ENCODE measurements at regions not wholly inside any gene's neighbourhood (a gene's known extent, or its start where the extent isn't known, plus 50 kb on each side); places are given as distances from the start of the nearest gene placed in this dataset.
"Not testable (repeated sequence)": the region's sequence is repeated elsewhere in the genome, so short reads cannot be mapped to it uniquely, and the experiment has no call there.

DNA sequence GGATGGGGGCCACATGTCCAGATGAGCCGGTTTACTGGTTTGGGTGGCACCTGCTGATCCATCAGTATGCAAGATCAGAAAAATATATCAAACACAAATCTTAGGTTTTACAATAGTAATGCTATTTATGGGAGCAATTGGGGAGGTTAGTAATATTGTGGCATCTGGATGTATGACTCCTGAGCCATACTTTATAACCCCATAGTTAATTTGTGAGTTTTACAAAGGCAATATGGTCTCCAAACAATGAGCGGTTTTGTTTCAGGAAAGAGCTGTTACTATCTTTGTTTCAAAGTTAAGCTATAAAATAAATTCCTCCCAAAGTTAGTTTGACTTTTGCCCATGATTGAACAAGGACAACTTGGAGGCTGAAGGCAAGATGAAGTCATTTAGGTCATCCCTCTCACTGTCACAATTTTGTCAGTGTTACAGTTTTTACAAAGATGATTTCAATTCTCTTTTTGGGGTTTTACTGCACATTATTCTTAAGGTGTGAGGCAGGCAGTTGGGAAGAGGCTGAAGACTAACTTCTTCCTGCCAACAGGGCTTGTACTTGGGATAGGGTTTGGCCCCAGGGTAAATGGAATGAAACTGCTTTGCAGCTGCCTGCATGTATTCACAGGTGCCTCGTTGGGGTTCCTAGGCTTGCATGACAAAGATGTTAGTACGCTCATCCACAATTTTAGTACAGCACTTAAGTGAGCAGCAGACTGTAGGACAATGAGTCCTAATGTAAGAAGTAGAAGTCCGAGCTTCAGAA, 296.6 kb upstream of the NDN start:
- no peak for DNase-seq

DNA sequence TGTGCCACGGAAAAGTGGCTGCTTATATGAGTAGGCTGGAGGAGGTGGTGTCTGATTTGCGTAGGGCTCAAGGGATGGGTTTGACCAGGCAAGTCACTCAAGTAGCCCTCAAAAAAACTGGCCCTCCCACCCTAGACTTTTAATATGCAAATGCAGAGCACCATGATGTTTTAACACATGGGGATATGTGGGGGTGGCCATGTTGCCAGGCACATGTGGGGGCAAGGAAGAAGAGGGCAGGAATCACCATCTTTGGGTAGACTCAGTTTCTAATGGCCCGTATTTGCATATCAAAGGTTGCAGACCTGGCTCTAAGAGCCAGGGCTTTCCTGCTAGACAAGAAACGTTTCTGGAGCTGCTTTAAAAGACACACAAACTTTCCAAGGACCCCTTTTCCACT, 307.2 kb upstream of the NDN start:
- no peak for DNase-seq

GRCh38 chr15:23998056-23998455, 311.0 kb upstream of the NDN start:
- DNase-seq: no peak

- DNase-seq: no peak
Measured at GRCh38 chr15:24008476-24008875, 321.4 kb upstream of the NDN start.

GRCh38 chr15:24017470-24017869, 330.4 kb upstream of the NDN start:
- no peak for DNase-seq

- no peak for DNase-seq
Measured at GRCh38 chr15:24039683-24040082, 352.6 kb upstream of the NDN start.

- DNase-seq: no peak
Measured at GRCh38 chr15:24054547-24055245, 367.6 kb upstream of the NDN start.

DNA sequence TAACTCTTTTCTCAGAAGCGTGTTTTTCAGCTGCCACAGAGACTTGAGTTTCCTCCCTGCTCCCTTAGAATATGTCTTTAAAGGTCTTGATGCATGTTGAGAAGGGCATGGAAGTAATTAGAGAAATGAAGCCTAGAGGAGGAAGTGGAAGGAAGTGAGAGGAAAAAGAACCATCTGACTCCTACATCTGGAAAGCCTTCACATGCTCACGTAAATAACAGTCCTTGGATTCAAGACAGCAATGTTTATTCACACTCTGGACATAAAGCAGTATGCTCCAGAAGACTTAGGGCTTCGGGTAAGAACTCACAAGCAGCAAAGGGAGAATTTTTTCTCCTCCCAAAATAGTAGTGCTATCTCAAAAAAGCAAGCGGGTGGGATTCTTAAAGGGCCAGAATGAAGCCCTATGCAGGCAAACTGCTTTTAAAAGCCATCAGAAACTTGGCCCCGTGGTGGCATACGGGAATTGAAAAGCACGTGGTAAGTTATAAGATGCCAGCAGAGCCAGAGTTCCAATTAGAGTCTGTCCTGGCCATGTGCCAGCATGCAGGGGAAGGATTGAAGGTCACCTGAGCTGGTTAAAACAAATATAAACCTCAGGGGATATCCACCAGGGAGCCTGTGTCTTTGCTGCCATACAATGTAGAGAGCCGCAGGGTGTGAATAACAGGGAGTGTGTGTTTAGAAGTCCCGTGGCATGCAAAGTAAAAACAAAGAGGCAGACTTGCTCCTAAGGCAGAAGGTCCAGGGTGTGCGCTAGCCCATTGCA, 380.8 kb upstream of the NDN start:
- no peak for DNase-seq

- DNase-seq: no peak
Measured at GRCh38 chr15:24075420-24076089, 388.4 kb upstream of the NDN start.

DNA sequence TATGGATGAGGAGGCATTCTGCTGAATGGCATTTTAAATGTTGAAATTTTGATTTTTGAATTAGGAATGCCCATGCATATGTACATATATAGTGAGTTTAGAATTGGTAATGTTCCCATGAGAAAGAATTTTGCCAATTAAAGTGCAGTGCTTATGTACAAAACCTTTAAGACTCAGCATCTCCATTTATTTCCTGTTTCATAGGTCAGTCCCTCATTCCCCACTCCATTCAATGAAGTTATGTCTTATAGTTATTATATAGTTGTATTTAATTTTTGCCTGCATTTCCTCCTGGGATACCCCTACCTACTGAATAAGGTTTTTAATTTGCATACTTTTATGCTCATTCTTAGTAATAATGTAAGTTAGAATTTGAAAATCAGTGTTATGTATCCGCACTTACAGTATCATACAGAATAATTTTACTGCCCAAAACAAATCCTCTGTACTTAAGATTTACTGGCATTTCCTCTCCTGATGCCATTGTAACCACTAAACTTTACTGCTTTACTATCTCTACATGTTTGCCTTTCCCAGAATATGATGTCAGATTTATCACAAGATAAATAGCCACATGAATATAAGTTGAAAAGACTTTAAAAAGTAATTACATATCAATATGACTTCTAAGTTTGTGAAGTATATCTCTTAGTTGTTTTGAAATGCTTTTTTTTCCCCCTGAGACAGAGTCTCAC, 389.1 kb upstream of the NDN start:
- DNase-seq: no peak

DNA sequence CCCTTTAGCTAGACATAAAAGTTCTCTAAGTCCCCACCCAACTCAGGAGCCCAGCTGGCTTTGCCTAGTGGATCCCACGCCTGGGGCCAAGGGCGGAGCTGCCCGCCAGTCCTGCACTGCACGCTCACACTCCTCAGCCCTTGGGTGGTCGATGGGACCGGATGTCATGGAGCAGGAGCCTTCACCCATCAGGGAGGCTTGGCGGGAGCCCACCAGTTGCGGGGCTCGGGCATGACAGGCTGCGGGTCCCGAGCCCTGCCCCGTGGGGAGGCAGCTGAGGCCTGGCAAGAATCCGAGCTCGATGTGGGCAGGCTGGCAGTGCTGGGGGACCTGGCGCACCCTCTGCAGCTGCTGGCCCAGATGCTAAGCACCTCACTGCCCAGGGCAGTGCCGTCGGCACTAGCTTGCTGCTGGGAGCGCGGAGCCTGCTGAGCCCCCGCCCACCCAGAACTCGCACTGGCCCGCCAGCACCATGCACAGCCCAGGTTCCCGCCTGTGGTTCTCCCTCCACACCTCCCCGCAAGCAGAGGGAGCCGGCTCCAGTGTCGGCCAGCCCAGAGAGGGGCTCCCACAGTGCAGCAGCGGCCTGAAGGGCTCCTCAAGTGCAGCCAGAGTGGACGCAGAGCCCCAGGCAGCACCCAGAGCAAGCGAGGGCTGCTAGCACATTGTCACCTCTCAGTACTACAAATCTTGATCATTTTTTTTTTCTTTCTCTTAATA, 391.4 kb upstream of the NDN start:
- no peak for DNase-seq

- not testable (repeated sequence) for DNase-seq
Measured at GRCh38 chr15:24088941-24089340, 401.8 kb upstream of the NDN start.

DNA sequence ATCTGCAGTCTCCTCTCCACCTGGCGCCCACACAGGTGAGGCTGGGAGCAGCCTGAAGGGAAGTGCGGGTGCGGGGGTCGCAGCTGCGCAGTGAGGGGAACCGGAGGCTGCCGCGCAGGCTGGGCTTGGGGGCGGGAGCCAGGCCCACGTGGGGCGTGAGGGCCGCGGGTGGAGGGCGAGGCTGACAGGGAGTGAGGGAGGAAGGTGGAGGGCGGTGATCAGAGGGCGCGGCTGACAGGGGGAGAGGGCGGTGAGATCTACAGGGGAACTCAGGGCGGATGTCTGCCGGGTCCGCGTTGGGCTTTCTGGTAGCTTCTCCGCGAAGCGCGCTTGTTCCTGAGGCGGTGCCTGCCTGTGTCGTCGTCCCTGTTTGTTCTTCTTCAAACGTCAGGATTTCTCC, 414.4 kb upstream of the NDN start:
- not testable (repeated sequence) for DNase-seq

- DNase-seq: not testable (repeated sequence)
Measured at GRCh38 chr15:24107524-24107923, 420.4 kb upstream of the NDN start.

GRCh38 chr15:24107948-24108347, 420.8 kb upstream of the NDN start:
- DNase-seq: not testable (repeated sequence)

DNA sequence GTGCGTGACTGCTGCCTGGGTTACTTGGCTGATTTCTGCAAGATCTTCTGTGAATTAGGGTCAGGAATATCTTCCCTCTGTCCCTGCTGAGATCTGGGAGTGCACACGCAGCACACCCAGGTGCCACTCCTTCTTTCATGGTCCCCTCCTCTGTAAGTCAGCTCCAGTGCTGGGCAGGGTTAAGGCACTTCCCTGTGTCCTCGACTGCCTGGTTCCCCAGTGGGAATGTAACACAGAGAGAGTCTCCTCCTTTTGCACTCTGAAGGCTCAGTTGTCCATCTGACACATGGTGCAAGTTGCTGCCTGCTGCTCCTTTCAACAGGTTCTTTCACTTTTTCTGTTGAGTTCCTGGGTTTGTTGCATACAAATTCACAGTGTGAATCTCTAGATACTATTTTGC, 421.2 kb upstream of the NDN start:
- DNase-seq: not testable (repeated sequence)

DNA sequence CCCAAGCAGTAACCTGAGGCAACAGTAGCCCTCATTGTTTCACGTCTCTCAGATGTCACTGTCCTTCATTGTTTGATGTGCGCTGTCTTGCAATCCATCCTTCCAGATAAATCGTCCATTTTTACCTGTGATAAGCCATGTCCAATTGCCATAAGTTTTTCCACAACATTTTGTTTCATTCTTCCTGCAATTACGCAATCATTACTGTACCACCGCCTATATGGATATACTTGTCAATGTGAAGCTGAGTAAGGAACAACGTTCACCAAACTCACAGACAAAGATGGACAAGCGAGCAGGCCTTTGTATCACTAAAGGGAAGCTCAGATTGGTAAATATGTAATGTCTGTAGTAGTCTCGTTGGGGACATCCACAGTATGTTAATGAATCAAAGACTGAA, 452.5 kb upstream of the NDN start:
- not testable (repeated sequence) for DNase-seq

- not testable (repeated sequence) for DNase-seq
Measured at GRCh38 chr15:24145070-24145469, 458.0 kb upstream of the NDN start.

GRCh38 chr15:24146251-24146650, 459.1 kb upstream of the NDN start:
- DNase-seq: no peak

- DNase-seq: no peak
Measured at GRCh38 chr15:24150542-24150941, 463.4 kb upstream of the NDN start.

DNA sequence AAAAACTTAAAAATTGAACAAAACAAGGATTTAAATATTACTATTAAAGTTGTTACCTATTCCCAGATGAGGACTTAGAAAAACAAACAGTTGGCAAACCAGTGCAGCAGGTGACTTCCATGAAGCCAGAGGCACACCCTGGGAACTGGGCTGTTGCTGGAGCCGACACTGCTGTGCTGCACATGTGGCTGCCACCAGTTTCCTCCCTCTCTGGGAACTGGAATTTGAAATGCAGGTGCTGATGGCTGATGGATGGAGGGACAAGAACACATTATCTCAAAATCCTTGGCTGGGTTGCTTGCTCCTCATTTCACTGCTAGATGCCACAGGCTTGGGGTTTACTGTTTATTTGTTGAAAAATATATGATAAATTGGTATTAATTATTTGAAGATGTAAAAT, 471.2 kb upstream of the NDN start:
- not testable (repeated sequence) for DNase-seq

DNA sequence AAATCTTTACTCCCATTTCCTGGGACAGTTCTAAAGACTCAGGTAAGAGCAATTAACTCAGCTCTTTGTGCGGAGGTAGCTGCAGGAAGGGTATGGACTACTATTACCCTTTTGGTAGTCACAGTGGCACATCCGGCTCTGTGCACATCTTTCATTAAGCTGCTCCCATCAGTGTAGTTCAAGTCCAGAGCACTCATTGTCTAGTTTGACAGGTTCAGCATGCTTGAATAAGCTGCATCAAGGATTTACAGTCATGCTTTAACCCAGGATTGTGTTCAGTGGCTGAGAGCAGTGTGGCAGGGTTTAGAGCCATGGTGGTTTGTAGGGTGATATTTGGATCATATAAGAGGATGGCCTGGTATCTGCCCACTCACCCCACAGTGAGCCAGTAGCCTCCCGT, 478.4 kb upstream of the NDN start:
- not testable (repeated sequence) for DNase-seq

Measured in NCI-H1092 treated with DMSO at 0.1 percent for 48 hours (cell line).